ENCODE measurements at regions not wholly inside any gene's neighbourhood (a gene's known extent, or its start where the extent isn't known, plus 50 kb on each side); places are given as distances from the start of the nearest gene placed in this dataset.

- TF ChIP-seq, protein P1, sequence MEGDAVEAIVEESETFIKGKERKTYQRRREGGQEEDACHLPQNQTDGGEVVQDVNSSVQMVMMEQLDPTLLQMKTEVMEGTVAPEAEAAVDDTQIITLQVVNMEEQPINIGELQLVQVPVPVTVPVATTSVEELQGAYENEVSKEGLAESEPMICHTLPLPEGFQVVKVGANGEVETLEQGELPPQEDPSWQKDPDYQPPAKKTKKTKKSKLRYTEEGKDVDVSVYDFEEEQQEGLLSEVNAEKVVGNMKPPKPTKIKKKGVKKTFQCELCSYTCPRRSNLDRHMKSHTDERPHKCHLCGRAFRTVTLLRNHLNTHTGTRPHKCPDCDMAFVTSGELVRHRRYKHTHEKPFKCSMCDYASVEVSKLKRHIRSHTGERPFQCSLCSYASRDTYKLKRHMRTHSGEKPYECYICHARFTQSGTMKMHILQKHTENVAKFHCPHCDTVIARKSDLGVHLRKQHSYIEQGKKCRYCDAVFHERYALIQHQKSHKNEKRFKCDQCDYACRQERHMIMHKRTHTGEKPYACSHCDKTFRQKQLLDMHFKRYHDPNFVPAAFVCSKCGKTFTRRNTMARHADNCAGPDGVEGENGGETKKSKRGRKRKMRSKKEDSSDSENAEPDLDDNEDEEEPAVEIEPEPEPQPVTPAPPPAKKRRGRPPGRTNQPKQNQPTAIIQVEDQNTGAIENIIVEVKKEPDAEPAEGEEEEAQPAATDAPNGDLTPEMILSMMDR (IDR thresholded peaks at IDR 0.05), result no peak
- TF ChIP-seq ZFX (IDR thresholded peaks at IDR 0.05; ENCODE audit: borderline replicate concordance), result no peak
Observed at GRCh38 chr4:52358366-52358765, 300.7 kb downstream of the USP46 start.
